Fibroblast of skin of scalp (primary cell): ENCODE measurements at regions not wholly inside any gene's neighbourhood (a gene's known extent, or its start where the extent isn't known, plus 50 kb on each side); places are given as distances from the start of the nearest gene placed in this dataset.
"Not testable (repeated sequence)": the region's sequence is repeated elsewhere in the genome, so short reads cannot be mapped to it uniquely, and the experiment has no call there.

Experiments used
- DNase-seq: peaks from one replicate; pipeline ENCODE4 v3.0.0-alpha.2; 2013

GRCh38 chr6:150684161-150684560 lies 84.5 kb downstream of the PLEKHG1 start:
- DNase-seq = no peak

GRCh38 chr6:150684714-150685459 lies 85.2 kb downstream of the PLEKHG1 start:
- DNase-seq = no peak

- no peak for DNase-seq
Observed at GRCh38 chr6:150685860-150686259, 86.2 kb downstream of the PLEKHG1 start.

- DNase-seq = no peak
Observed at GRCh38 chr6:150686566-150686965, 86.9 kb downstream of the PLEKHG1 start.

GRCh38 chr6:150687508-150687907 lies 87.8 kb downstream of the PLEKHG1 start:
- no peak for DNase-seq

GRCh38 chr6:150689900-150690590 lies 90.4 kb downstream of the PLEKHG1 start:
- no peak for DNase-seq

- DNase-seq = no peak
Observed at GRCh38 chr6:150690681-150691080, 91.0 kb downstream of the PLEKHG1 start.

- no peak for DNase-seq
Observed at GRCh38 chr6:150691463-150691862, 91.8 kb downstream of the PLEKHG1 start.

GRCh38 chr6:150692604-150693003 lies 92.9 kb downstream of the PLEKHG1 start:
- DNase-seq = no peak

GRCh38 chr6:150694889-150695288 lies 95.2 kb downstream of the PLEKHG1 start:
- DNase-seq = no peak

GRCh38 chr6:150695652-150696051 lies 96.0 kb downstream of the PLEKHG1 start:
- no peak for DNase-seq

- no peak for DNase-seq
Observed at GRCh38 chr6:150696190-150696589, 96.5 kb downstream of the PLEKHG1 start.

GRCh38 chr6:150696918-150697317 lies 97.2 kb downstream of the PLEKHG1 start:
- DNase-seq = not testable (repeated sequence)

- DNase-seq = peak; percentile 49
Observed at GRCh38 chr6:150697515-150697914, 97.8 kb downstream of the PLEKHG1 start.

GRCh38 chr6:150698391-150698790 lies 98.7 kb downstream of the PLEKHG1 start:
- DNase-seq = no peak

- DNase-seq = no peak
Observed at GRCh38 chr6:150702675-150703074, 103.0 kb downstream of the PLEKHG1 start.

GRCh38 chr6:150704447-150705192 lies 104.9 kb downstream of the PLEKHG1 start:
- no peak for DNase-seq

- no peak for DNase-seq
Observed at GRCh38 chr6:150705392-150705791, 105.7 kb downstream of the PLEKHG1 start.

GRCh38 chr6:150710236-150710635 lies 110.6 kb downstream of the PLEKHG1 start:
- no peak for DNase-seq

- no peak for DNase-seq
Observed at GRCh38 chr6:150711061-150711460, 111.4 kb downstream of the PLEKHG1 start.

- no peak for DNase-seq
Observed at GRCh38 chr6:150711584-150712504, 112.2 kb downstream of the PLEKHG1 start.

- no peak for DNase-seq
Observed at GRCh38 chr6:150712505-150713252, 113.0 kb downstream of the PLEKHG1 start.
